Upper lobe of left lung (tissue), 4 donors: ENCODE measurements at regions not wholly inside any gene's neighbourhood (a gene's known extent, or its start where the extent isn't known, plus 50 kb on each side); places are given as distances from the start of the nearest gene placed in this dataset.

ENCODE experiments used
- CTCF ChIP-seq, 6 experiments: fragments of 450-650 bp in 4 of 6; fragments of 200-600 bp in 2 of 6; sonication (generic) in 2 of 6; IDR thresholded peaks; one replicate each; pipeline ENCODE4 v1.5.1; 2016 to 2019; ENCODE audit warnings: antibody characterized with exemption in 6 of 6
- POLR2A ChIP-seq, 4 donors: fragments of 450-650 bp; IDR thresholded peaks; one replicate each; pipeline ENCODE4 v1.5.1; 2016 to 2017; ENCODE audit warnings: antibody characterized with exemption in 4 of 4, mild to moderate bottlenecking in 2 of 4
- POLR2AphosphoS5 ChIP-seq, 2 donors: sonication (generic); formaldehyde crosslinking; IDR thresholded peaks; one replicate each; pipeline ENCODE4 v1.5.1; 2017; ENCODE audit warnings: antibody characterized with exemption in 2 of 2

- TF ChIP-seq CTCF (IDR thresholded peaks at IDR 0.05) (no peak), POLR2A (IDR thresholded peaks at IDR 0.05) (no peak), POLR2AphosphoS5 (IDR thresholded peaks at IDR 0.05) (no peak)
Measured at GRCh38 chr2:8212239-8212638, 469.6 kb upstream of the ID2 start.
